ENCODE measurements at regions not wholly inside any gene's neighbourhood (a gene's known extent, or its start where the extent isn't known, plus 50 kb on each side); places are given as distances from the start of the nearest gene placed in this dataset.

GRCh38 chr5:39717176-39717897 is 292.6 kb upstream of the DAB2 start:
- TF ChIP-seq CTCF (IDR thresholded peaks at IDR 0.05): no peak
- no peak for TF ChIP-seq POLR2A (IDR thresholded peaks at IDR 0.05)

Measured in uterus (tissue), 2 donors.